Ishikawa (cell line): ENCODE measurements at regions not wholly inside any gene's neighbourhood (a gene's known extent, or its start where the extent isn't known, plus 50 kb on each side); places are given as distances from the start of the nearest gene placed in this dataset.

ENCODE experiments used
- CEBPB ChIP-seq: IDR thresholded peaks from 2 replicates; pipeline ENCODE4 v1.6.1; 2012
- CREB1 ChIP-seq: IDR thresholded peaks from 2 replicates; pipeline ENCODE4 v1.6.1; 2012; ENCODE audit warnings: low read depth
- EGR1 ChIP-seq: IDR thresholded peaks from 2 replicates; pipeline ENCODE4 v1.6.1; 2012
- EP300 ChIP-seq: IDR thresholded peaks from 2 replicates; pipeline ENCODE4 v1.6.1; 2012; ENCODE audit warnings: borderline replicate concordance
- FOXM1 ChIP-seq: IDR thresholded peaks from 2 replicates; pipeline ENCODE4 v1.6.1; 2012; ENCODE audit warnings: low read depth, borderline replicate concordance
- NFIC ChIP-seq: IDR thresholded peaks from 2 replicates; pipeline ENCODE4 v1.6.1; 2012
- RAD21 ChIP-seq: IDR thresholded peaks from 2 replicates; pipeline ENCODE4 v1.6.1; 2012; ENCODE audit warnings: low read depth
- REST ChIP-seq: IDR thresholded peaks from 2 replicates; pipeline ENCODE4 v1.6.1; 2012; ENCODE audit warnings: low read depth, mild to moderate bottlenecking
- TAF1 ChIP-seq: IDR thresholded peaks from 2 replicates; pipeline ENCODE4 v1.6.1; 2012; ENCODE audit warnings: low read depth, mild to moderate bottlenecking
- TCF12 ChIP-seq: IDR thresholded peaks from 2 replicates; pipeline ENCODE4 v1.6.1; 2012; ENCODE audit warnings: low read depth
- TEAD4 ChIP-seq: IDR thresholded peaks from 2 replicates; pipeline ENCODE4 v1.6.1; 2012
- YY1 ChIP-seq: IDR thresholded peaks from 2 replicates; pipeline ENCODE4 v1.6.1; 2012; ENCODE audit warnings: low read depth
- ZBTB7A ChIP-seq: IDR thresholded peaks from 2 replicates; pipeline ENCODE4 v1.6.1; 2012; ENCODE audit warnings: low read depth
- TF ChIP-seq, protein P1 (sequence below): IDR thresholded peaks from 2 replicates; pipeline ENCODE4 v1.6.1; 2012
- TF ChIP-seq, protein P2 (sequence below): IDR thresholded peaks from 2 replicates; pipeline ENCODE4 v1.6.1; 2012

- TF ChIP-seq ZBTB7A = no peak
- TF ChIP-seq, protein P1, sequence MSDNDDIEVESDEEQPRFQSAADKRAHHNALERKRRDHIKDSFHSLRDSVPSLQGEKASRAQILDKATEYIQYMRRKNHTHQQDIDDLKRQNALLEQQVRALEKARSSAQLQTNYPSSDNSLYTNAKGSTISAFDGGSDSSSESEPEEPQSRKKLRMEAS = no peak
- no peak for TF ChIP-seq EP300
- TF ChIP-seq, protein P2, sequence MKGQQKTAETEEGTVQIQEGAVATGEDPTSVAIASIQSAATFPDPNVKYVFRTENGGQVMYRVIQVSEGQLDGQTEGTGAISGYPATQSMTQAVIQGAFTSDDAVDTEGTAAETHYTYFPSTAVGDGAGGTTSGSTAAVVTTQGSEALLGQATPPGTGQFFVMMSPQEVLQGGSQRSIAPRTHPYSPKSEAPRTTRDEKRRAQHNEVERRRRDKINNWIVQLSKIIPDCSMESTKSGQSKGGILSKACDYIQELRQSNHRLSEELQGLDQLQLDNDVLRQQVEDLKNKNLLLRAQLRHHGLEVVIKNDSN = no peak
- no peak for TF ChIP-seq FOXM1
- no peak for TF ChIP-seq TEAD4
- no peak for TF ChIP-seq CREB1
- TF ChIP-seq TCF12 = no peak
- TF ChIP-seq RAD21 = no peak
Observed at GRCh38 chr13:73898276-73898675, 235.9 kb downstream of the KLF12 start.

- TF ChIP-seq ZBTB7A = no peak
- no peak for TF ChIP-seq CREB1
- TF ChIP-seq RAD21 = no peak
Observed at GRCh38 chr13:73894995-73895571, 239.1 kb downstream of the KLF12 start.

DNA sequence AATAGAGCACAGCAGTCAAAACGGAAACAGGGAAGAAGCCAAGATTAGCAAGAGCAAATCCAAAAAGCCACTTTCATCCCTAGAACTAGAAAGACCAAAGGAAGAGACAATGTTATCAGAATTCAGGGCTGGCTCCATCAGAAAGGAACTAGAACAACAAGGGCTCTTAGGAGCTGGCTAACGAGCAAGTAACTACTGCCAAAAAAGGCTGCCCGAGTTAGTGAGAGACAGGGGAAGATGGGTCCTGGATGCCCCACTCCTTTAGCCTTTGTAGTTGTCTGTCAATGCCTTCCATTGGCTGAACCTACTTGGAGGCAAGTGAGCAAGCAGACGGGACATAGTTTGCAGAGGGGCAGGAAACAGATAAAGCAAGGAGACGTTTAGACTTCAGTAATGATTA is 240.4 kb downstream of the KLF12 start:
- TF ChIP-seq CREB1 (no peak), EGR1 (no peak), RAD21 (no peak), TAF1 (no peak), TEAD4 (no peak), NFIC (no peak), REST (no peak)
- TF ChIP-seq, protein P1 = no peak

- TF ChIP-seq TAF1 (no peak), EGR1 (no peak), ZBTB7A (no peak), TCF12 (no peak), NFIC (no peak), CEBPB (no peak), FOXM1 (no peak), EP300 (no peak), RAD21 (no peak), REST (no peak), YY1 (no peak), TEAD4 (no peak), CREB1 (no peak)
- TF ChIP-seq, protein P2 = no peak
- TF ChIP-seq, protein P1 = no peak
Observed at GRCh38 chr13:73891805-73892204, 242.4 kb downstream of the KLF12 start.

DNA sequence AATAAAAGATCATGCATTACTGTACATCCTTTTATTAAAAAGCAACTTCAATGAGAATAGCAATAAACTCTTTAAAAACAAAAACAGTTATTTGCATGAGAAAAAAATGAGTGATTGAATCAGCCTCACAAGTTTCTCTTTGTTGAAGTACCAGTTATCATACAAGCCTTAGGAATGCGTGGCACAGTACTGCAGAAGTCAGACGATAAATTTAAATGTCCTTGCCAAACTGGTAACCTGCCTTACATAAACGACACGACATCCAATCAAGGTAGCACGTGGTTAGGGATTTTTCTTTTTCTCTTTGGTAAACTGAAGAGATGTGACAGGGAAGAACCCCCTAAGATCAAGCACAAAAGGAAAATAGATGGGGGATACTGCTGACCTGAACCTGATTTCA is 251.0 kb downstream of the KLF12 start:
- TF ChIP-seq, protein P1 = no peak
- no peak for TF ChIP-seq TAF1
- no peak for TF ChIP-seq YY1
- TF ChIP-seq CREB1 = no peak
- TF ChIP-seq CEBPB = no peak
- TF ChIP-seq FOXM1 = no peak

- TF ChIP-seq, protein P1 = no peak
- no peak for TF ChIP-seq EP300
- TF ChIP-seq CEBPB = no peak
- no peak for TF ChIP-seq EGR1
- TF ChIP-seq FOXM1 = no peak
- no peak for TF ChIP-seq REST
- no peak for TF ChIP-seq YY1
- TF ChIP-seq NFIC = no peak
- TF ChIP-seq TAF1 = no peak
- TF ChIP-seq, protein P2 = no peak
- TF ChIP-seq ZBTB7A = no peak
- TF ChIP-seq RAD21 = no peak
- no peak for TF ChIP-seq TEAD4
- TF ChIP-seq CREB1 = no peak
- no peak for TF ChIP-seq TCF12
Observed at GRCh38 chr13:73880365-73880764, 253.8 kb downstream of the KLF12 start.
